Activated CD8-positive, alpha-beta memory T cell treated with anti-CD3 and anti-CD28 coated beads for 4 hours (primary cell): ENCODE measurements at regions not wholly inside any gene's neighbourhood (a gene's known extent, or its start where the extent isn't known, plus 50 kb on each side); places are given as distances from the start of the nearest gene placed in this dataset.
"Not testable (repeated sequence)": the region's sequence is repeated elsewhere in the genome, so short reads cannot be mapped to it uniquely, and the experiment has no call there.

Source experiments
- DNase-seq, 2 donors: peaks; one replicate each; pipeline ENCODE4 v3.0.0-alpha.2; 2020; ENCODE audit warnings: low read depth in 2 of 2

- no peak for DNase-seq
Measured at GRCh38 chr3:87581240-87581639, 304.9 kb upstream of the POU1F1 start.

GRCh38 chr3:87576752-87577151 lies 300.4 kb upstream of the POU1F1 start:
- no peak for DNase-seq

- DNase-seq, result no peak
Measured at GRCh38 chr3:87575550-87575949, 299.2 kb upstream of the POU1F1 start.

GRCh38 chr3:87568331-87568730 lies 291.9 kb upstream of the POU1F1 start:
- DNase-seq, result no peak

GRCh38 chr3:87564438-87564837 lies 288.1 kb upstream of the POU1F1 start:
- DNase-seq, result no peak

GRCh38 chr3:87563712-87564111 lies 287.3 kb upstream of the POU1F1 start:
- DNase-seq, result no peak

GRCh38 chr3:87558492-87558891 lies 282.1 kb upstream of the POU1F1 start:
- no peak for DNase-seq

GRCh38 chr3:87555290-87555689 lies 278.9 kb upstream of the POU1F1 start:
- no peak for DNase-seq

GRCh38 chr3:87553058-87553457 lies 276.7 kb upstream of the POU1F1 start:
- DNase-seq, result no peak

GRCh38 chr3:87550892-87551291 lies 274.5 kb upstream of the POU1F1 start:
- no peak for DNase-seq

- DNase-seq, result no peak
Measured at GRCh38 chr3:87549208-87549607, 272.8 kb upstream of the POU1F1 start.

- no peak for DNase-seq
Measured at GRCh38 chr3:87548271-87548670, 271.9 kb upstream of the POU1F1 start.

GRCh38 chr3:87546216-87546615 lies 269.8 kb upstream of the POU1F1 start:
- DNase-seq, result no peak

GRCh38 chr3:87543408-87543807 lies 267.0 kb upstream of the POU1F1 start:
- DNase-seq, result not testable (repeated sequence)

GRCh38 chr3:87541723-87542122 lies 265.3 kb upstream of the POU1F1 start:
- no peak for DNase-seq

- DNase-seq, result not testable (repeated sequence)
Measured at GRCh38 chr3:87538722-87539121, 262.3 kb upstream of the POU1F1 start.

- no peak for DNase-seq
Measured at GRCh38 chr3:87509401-87509800, 233.0 kb upstream of the POU1F1 start.

- DNase-seq, result no peak
Measured at GRCh38 chr3:87508921-87509320, 232.5 kb upstream of the POU1F1 start.

- DNase-seq, result no peak
Measured at GRCh38 chr3:87507753-87508152, 231.4 kb upstream of the POU1F1 start.

- no peak for DNase-seq
Measured at GRCh38 chr3:87503900-87504498, 227.6 kb upstream of the POU1F1 start.

- DNase-seq, result no peak
Measured at GRCh38 chr3:87501076-87501475, 224.7 kb upstream of the POU1F1 start.

GRCh38 chr3:87498358-87499080 lies 222.1 kb upstream of the POU1F1 start:
- DNase-seq, result no peak

GRCh38 chr3:87495938-87496337 lies 219.6 kb upstream of the POU1F1 start:
- DNase-seq, result no peak

GRCh38 chr3:87494264-87494663 lies 217.9 kb upstream of the POU1F1 start:
- no peak for DNase-seq
